H9 (cell line): ENCODE measurements at regions not wholly inside any gene's neighbourhood (a gene's known extent, or its start where the extent isn't known, plus 50 kb on each side); places are given as distances from the start of the nearest gene placed in this dataset.

Source experiments
- DNase-seq: peaks from one replicate; pipeline ENCODE4 v3.0.0-alpha.2; 2017
- H2AFZ ChIP-seq: one replicate; pipeline ENCODE4 v1.6.1; 2013; ENCODE audit warnings: mild to moderate bottlenecking, low read length, control low read depth, moderate library complexity
- H2AK5ac ChIP-seq: 2 replicates; pipeline ENCODE4 v1.6.1; 2013; ENCODE audit warnings: low read length, control low read depth, mixed read lengths; ENCODE audit not compliant: insufficient read length
- H2BK120ac ChIP-seq: one replicate; pipeline ENCODE4 v1.6.1; 2013; ENCODE audit warnings: low read depth, mild to moderate bottlenecking, low read length, control low read depth, inconsistent platforms; ENCODE audit not compliant: poor library complexity, severe bottlenecking
- H2BK12ac ChIP-seq: 2 replicates; pipeline ENCODE4 v1.6.1; 2013; ENCODE audit warnings: low read length, control low read depth, mixed read lengths, low read depth; ENCODE audit not compliant: insufficient read length
- H2BK15ac ChIP-seq: 2 replicates; pipeline ENCODE4 v1.6.1; 2013; ENCODE audit warnings: low read depth, low read length, control low read depth
- H2BK20ac ChIP-seq: one replicate; pipeline ENCODE4 v1.6.1; 2013; ENCODE audit warnings: low read depth, mild to moderate bottlenecking, low read length, control low read depth, inconsistent platforms; ENCODE audit not compliant: poor library complexity, severe bottlenecking
- H2BK5ac ChIP-seq: 2 replicates; pipeline ENCODE4 v1.6.1; 2013; ENCODE audit warnings: low read length, control low read depth, mixed read lengths; ENCODE audit not compliant: insufficient read length
- H3K14ac ChIP-seq: 2 replicates; pipeline ENCODE4 v1.6.1; 2013; ENCODE audit warnings: low read length, control low read depth; ENCODE audit not compliant: insufficient read depth
- H3K18ac ChIP-seq: 2 replicates; pipeline ENCODE4 v1.6.1; 2013; ENCODE audit warnings: low read depth, mild to moderate bottlenecking, mixed read lengths, low read length, control low read depth; ENCODE audit not compliant: insufficient read length
- H3K23ac ChIP-seq: 2 replicates; pipeline ENCODE4 v1.6.1; 2013; ENCODE audit warnings: low read length, control low read depth, mixed read lengths, low read depth; ENCODE audit not compliant: insufficient read length
- H3K23me2 ChIP-seq: 2 replicates; pipeline ENCODE4 v1.6.1; 2013; ENCODE audit warnings: low read depth, mild to moderate bottlenecking, mixed read lengths, low read length, control low read depth; ENCODE audit not compliant: insufficient read length, poor library complexity, severe bottlenecking
- H3K27ac ChIP-seq: 2 replicates; pipeline ENCODE4 v1.5.1; 2013; ENCODE audit warnings: low read length, control low read depth, mixed read lengths, low read depth; ENCODE audit not compliant: insufficient read length
- H3K27me3 ChIP-seq: 2 replicates; pipeline ENCODE4 v1.6.1; 2013; ENCODE audit warnings: low read length, control low read depth, inconsistent platforms; ENCODE audit not compliant: insufficient read depth
- H3K4ac ChIP-seq: 2 replicates; pipeline ENCODE4 v1.6.1; 2013; ENCODE audit warnings: low read depth, mild to moderate bottlenecking, control low read depth, inconsistent platforms, low read length, moderate library complexity
- H3K4me1 ChIP-seq: 2 replicates; pipeline ENCODE4 v1.6.1; 2013; ENCODE audit warnings: low read length, control low read depth, inconsistent platforms; ENCODE audit not compliant: insufficient read depth
- H3K4me2 ChIP-seq: 2 replicates; pipeline ENCODE4 v1.6.1; 2013; ENCODE audit warnings: low read length, control low read depth, mixed read lengths; ENCODE audit not compliant: insufficient read length, insufficient read depth
- H3K56ac ChIP-seq: 2 replicates; pipeline ENCODE4 v1.6.1; 2013; ENCODE audit warnings: low read depth, mild to moderate bottlenecking, mixed read lengths, low read length, control low read depth; ENCODE audit not compliant: insufficient read length
- H3K79me1 ChIP-seq: 2 replicates; pipeline ENCODE4 v1.6.1; 2013; ENCODE audit warnings: low read depth, mild to moderate bottlenecking, moderate library complexity, low read length, control low read depth, inconsistent platforms; ENCODE audit not compliant: insufficient read depth, poor library complexity, severe bottlenecking
- H3K79me2 ChIP-seq: 2 replicates; pipeline ENCODE4 v1.6.1; 2013; ENCODE audit warnings: low read length, control low read depth, inconsistent platforms; ENCODE audit not compliant: insufficient read depth
- H3K9ac ChIP-seq: 2 replicates; pipeline ENCODE4 v1.6.1; 2013; ENCODE audit warnings: low read length, control low read depth, mixed read lengths; ENCODE audit not compliant: insufficient read length; ENCODE audit errors: extremely low read depth
- H3K9me3 ChIP-seq: one replicate; pipeline ENCODE4 v1.6.1; 2013; ENCODE audit warnings: low read depth, low read length, inconsistent platforms; ENCODE audit not compliant: control insufficient read depth
- H3T11ph ChIP-seq: one replicate; pipeline ENCODE4 v1.6.1; 2013; ENCODE audit warnings: mild to moderate bottlenecking, low read length, control low read depth, inconsistent platforms
- H4K20me1 ChIP-seq: one replicate; pipeline ENCODE4 v1.6.1; 2013; ENCODE audit not compliant: control insufficient read depth, insufficient read length, insufficient read depth
- H4K5ac ChIP-seq: 2 replicates; pipeline ENCODE4 v1.6.1; 2013; ENCODE audit warnings: low read depth, mild to moderate bottlenecking, mixed read lengths, low read length, control low read depth; ENCODE audit not compliant: insufficient read length
- H4K8ac ChIP-seq: replicated peaks from 2 replicates; pipeline ENCODE4 v1.6.1; 2013; ENCODE audit warnings: low read length, control low read depth, mixed read lengths, low read depth; ENCODE audit not compliant: insufficient read length
- H4K91ac ChIP-seq: 2 replicates; pipeline ENCODE4 v1.6.1; 2013; ENCODE audit warnings: low read depth, mild to moderate bottlenecking, moderate library complexity, mixed read lengths, low read length, control low read depth; ENCODE audit not compliant: insufficient read length
- H3K27ac Mint-ChIP-seq, 3 experiments: 2 replicates in 2 of 3; 3 replicates in 1 of 3; pipeline ENCODE4 v1.8.0; 2020 to 2021; ENCODE audit warnings: mixed read lengths in 3 of 3, mild to moderate bottlenecking in 1 of 3, moderate library complexity in 1 of 3
- H3K27me3 Mint-ChIP-seq: 2 replicates; pipeline ENCODE4 v1.8.0; 2021; ENCODE audit warnings: low read depth, mild to moderate bottlenecking, moderate library complexity, mixed read lengths
- H3K36me3 Mint-ChIP-seq, 3 experiments: 2 replicates in 2 of 3; 3 replicates in 1 of 3; pipeline ENCODE4 v1.8.0; 2020 to 2021; ENCODE audit warnings: low read depth in 3 of 3, mixed read lengths in 3 of 3; ENCODE audit not compliant: insufficient read depth in 1 of 3
- H3K4me1 Mint-ChIP-seq, 2 experiments: 2 replicates each; pipeline ENCODE4 v1.8.0; 2020; ENCODE audit warnings: mixed read lengths in 2 of 2
- H3K4me3 Mint-ChIP-seq, 2 experiments: 2 replicates in 1 of 2; 3 replicates in 1 of 2; pipeline ENCODE4 v1.8.0; 2020 to 2021; ENCODE audit warnings: mild to moderate bottlenecking in 2 of 2, mixed read lengths in 2 of 2, moderate library complexity in 1 of 2
- H3K9me3 Mint-ChIP-seq, 2 experiments: 2 replicates in 1 of 2; 3 replicates in 1 of 2; pipeline ENCODE4 v1.8.0; 2020; ENCODE audit warnings: mild to moderate bottlenecking in 2 of 2, mixed read lengths in 2 of 2, moderate library complexity in 1 of 2
- WGBS: extraction: QIAGEN DNeasy Blood & Tissue Kit; methylation state at CpG from one replicate; pipeline ENCODE4 v1.1.7; 2013; ENCODE audit warnings: missing lambda C conversion rate, low lambda C conversion rate, mixed read lengths; ENCODE audit not compliant: insufficient read length; ENCODE audit errors: extremely low coverage; 5-methylcytosine and 5-hydroxymethylcytosine counted together
- TF ChIP-seq, protein P1 (sequence below): fragments of 200-600 bp; sonication (generic); conservative IDR thresholded peaks from 3 replicates; pipeline ENCODE4 v1.8.0; 2021; ENCODE audit warnings: antibody characterized with exemption, mild to moderate bottlenecking

DNA sequence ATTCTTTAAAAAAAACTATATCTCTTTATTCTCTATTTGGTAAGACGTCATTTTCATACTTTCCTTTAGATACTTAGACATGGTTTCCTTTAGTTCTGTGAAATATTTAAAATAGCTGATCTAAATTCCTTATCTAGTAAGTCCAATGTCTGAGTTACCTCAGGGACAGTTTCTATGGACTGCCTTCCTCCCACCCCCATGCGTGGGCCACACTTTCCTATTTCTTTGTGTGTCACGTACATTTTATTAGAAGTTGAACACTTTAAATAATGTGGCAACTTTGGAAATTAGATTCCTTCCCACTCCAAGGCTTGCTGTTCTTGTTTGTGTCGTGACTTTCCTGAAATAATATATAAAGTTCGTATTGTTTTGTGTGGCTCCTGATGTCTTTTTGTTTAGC is 260.7 kb downstream of the EDEM1 start:
- no peak overlapping the region for H4K5ac ChIP-seq
- no peaks in the 10 kb centered on the region for H3K4me1 ChIP-seq
- no peak overlapping the region for H2BK12ac ChIP-seq
- Mint-ChIP-seq H3K27ac (no peak overlapping the region), H3K4me3 (no peak overlapping the region), H3K4me1 (no peaks in the 10 kb centered on the region), H3K9me3 (no peaks in the 10 kb centered on the region), H3K27me3 (no peaks in the 10 kb centered on the region), H3K36me3 (no peaks in the 10 kb centered on the region; a peak in 1 of 7 replicates)
- no peak overlapping the region for H2BK5ac ChIP-seq
- no peak overlapping the region for H3K18ac ChIP-seq
- DNase-seq, result no peak
- no peak overlapping the region for H3K56ac ChIP-seq
- H3K23ac ChIP-seq, result no peak overlapping the region
- H2BK120ac ChIP-seq, result no peak overlapping the region
- H3K9me3 ChIP-seq, result no peaks in the 10 kb centered on the region
- no peak overlapping the region for H2BK15ac ChIP-seq
- H2AFZ ChIP-seq, result no peak overlapping the region
- no peak overlapping the region for H3K14ac ChIP-seq
- no peak overlapping the region for H3K4me2 ChIP-seq
- no peak overlapping the region for H4K8ac ChIP-seq
- H3K79me1 ChIP-seq, result no peaks in the 10 kb centered on the region
- H3K79me2 ChIP-seq, result no peaks in the 10 kb centered on the region
- no peaks in the 10 kb centered on the region for H3K23me2 ChIP-seq
- H2AK5ac ChIP-seq, result no peak overlapping the region
- H3K27me3 ChIP-seq, result no peaks in the 10 kb centered on the region
- TF ChIP-seq, protein P1, sequence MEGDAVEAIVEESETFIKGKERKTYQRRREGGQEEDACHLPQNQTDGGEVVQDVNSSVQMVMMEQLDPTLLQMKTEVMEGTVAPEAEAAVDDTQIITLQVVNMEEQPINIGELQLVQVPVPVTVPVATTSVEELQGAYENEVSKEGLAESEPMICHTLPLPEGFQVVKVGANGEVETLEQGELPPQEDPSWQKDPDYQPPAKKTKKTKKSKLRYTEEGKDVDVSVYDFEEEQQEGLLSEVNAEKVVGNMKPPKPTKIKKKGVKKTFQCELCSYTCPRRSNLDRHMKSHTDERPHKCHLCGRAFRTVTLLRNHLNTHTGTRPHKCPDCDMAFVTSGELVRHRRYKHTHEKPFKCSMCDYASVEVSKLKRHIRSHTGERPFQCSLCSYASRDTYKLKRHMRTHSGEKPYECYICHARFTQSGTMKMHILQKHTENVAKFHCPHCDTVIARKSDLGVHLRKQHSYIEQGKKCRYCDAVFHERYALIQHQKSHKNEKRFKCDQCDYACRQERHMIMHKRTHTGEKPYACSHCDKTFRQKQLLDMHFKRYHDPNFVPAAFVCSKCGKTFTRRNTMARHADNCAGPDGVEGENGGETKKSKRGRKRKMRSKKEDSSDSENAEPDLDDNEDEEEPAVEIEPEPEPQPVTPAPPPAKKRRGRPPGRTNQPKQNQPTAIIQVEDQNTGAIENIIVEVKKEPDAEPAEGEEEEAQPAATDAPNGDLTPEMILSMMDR, result no peak
- H3T11ph ChIP-seq, result no peak overlapping the region
- no peak overlapping the region for H3K4ac ChIP-seq
- no peak overlapping the region for H3K9ac ChIP-seq
- H4K20me1 ChIP-seq, result no peaks in the 10 kb centered on the region
- WGBS, result no CpG with 5 or more reads among the region's 5 CpGs
- no peak overlapping the region for H2BK20ac ChIP-seq
- H3K27ac ChIP-seq, result no peak overlapping the region
- no peak overlapping the region for H4K91ac ChIP-seq
